Gastroesophageal sphincter (tissue), 4 donors: ENCODE measurements at regions not wholly inside any gene's neighbourhood (a gene's known extent, or its start where the extent isn't known, plus 50 kb on each side); places are given as distances from the start of the nearest gene placed in this dataset.

ENCODE experiments used
- ATAC-seq: fragments of 150-250 bp; one replicate; pipeline ENCODE4 v1.9.1; 2016; ENCODE audit warnings: mild to moderate bottlenecking, moderate library complexity
- H3K27ac ChIP-seq, 4 donors: fragments of 200-600 bp; sonication (generic) in 3 of 4; 1 replicate in 3 of 4; 2 replicates in 1 of 4; pipeline ENCODE4 v1.5.1; 2016 to 2019
- H3K27me3 ChIP-seq: fragments of 200-600 bp; sonication (generic); one replicate; pipeline ENCODE4 v1.5.1; 2019
- H3K36me3 ChIP-seq, 2 donors: fragments of 200-600 bp; sonication (generic); one replicate each; pipeline ENCODE4 v1.5.1; 2019; ENCODE audit warnings: control low read depth in 1 of 2
- H3K4me1 ChIP-seq, 3 donors: fragments of 200-600 bp; sonication (generic); 1 replicate in 2 of 3; 2 replicates in 1 of 3; pipeline ENCODE4 v1.5.1; 2016 to 2019; ENCODE audit warnings: control low read depth in 2 of 3
- H3K4me3 ChIP-seq, 2 donors: fragments of 200-600 bp; sonication (generic); one replicate each; pipeline ENCODE4 v1.5.1; 2019; ENCODE audit warnings: mild to moderate bottlenecking in 1 of 2, moderate library complexity in 1 of 2
- H3K9me3 ChIP-seq, 3 donors: fragments of 200-600 bp; sonication (generic); one replicate each; pipeline ENCODE4 v1.5.1; 2017 to 2019; ENCODE audit warnings: control low read depth in 2 of 3
- CTCF ChIP-seq, 4 experiments: fragments of 200-600 bp in 2 of 4; fragments of 450-650 bp in 2 of 4; sonication (generic) in 1 of 4; IDR thresholded peaks; one replicate each; pipeline ENCODE4 v1.5.1; 2017 to 2019; ENCODE audit warnings: antibody characterized with exemption in 4 of 4, mild to moderate bottlenecking in 2 of 4, moderate library complexity in 2 of 4
- EP300 ChIP-seq: sonication (generic); formaldehyde crosslinking; IDR thresholded peaks from one replicate; pipeline ENCODE4 v1.6.1; 2017; ENCODE audit warnings: antibody characterized with exemption, mild to moderate bottlenecking
- POLR2A ChIP-seq, 2 donors: fragments of 450-650 bp; IDR thresholded peaks; one replicate each; pipeline ENCODE4 v1.6.1; 2017; ENCODE audit warnings: antibody characterized with exemption in 2 of 2, mild to moderate bottlenecking in 2 of 2, moderate library complexity in 1 of 2
- POLR2AphosphoS5 ChIP-seq: sonication (generic); formaldehyde crosslinking; IDR thresholded peaks from one replicate; pipeline ENCODE4 v1.6.1; 2017; ENCODE audit warnings: antibody characterized with exemption
- WGBS, 2 donors: methylation state at CpG; one replicate each; pipeline ENCODE4 v1.1.5; 2018; ENCODE audit warnings: low coverage in 1 of 2; 5-methylcytosine and 5-hydroxymethylcytosine counted together

GRCh38 chr2:2550856-2551255, 219.8 kb upstream of the MYT1L start:
- H3K36me3 ChIP-seq = no peaks in the 10 kb centered on the region
- no peaks in the 10 kb centered on the region for H3K27me3 ChIP-seq
- peaks cover 0 to 27% (median 0%) of the 10 kb centered on the region in 3 donors for H3K9me3 ChIP-seq
- no peak overlapping the region for H3K4me3 ChIP-seq
- no peaks in the 10 kb centered on the region for H3K4me1 ChIP-seq
- H3K27ac ChIP-seq = no peak overlapping the region
- ATAC-seq = no peak
- TF ChIP-seq POLR2A (IDR thresholded peaks at IDR 0.05) = no peak
- no peak for TF ChIP-seq POLR2AphosphoS5
- no peak for TF ChIP-seq CTCF (IDR thresholded peaks at IDR 0.05)
- TF ChIP-seq EP300 = no peak
- 54 to 60% methylated on average over 1 to 2 of the region's 3 CpGs for WGBS, 2 donors

GRCh38 chr2:2547911-2548310, 216.8 kb upstream of the MYT1L start:
- ATAC-seq = no peak
- Histone ChIP-seq H3K27me3 (no peaks in the 10 kb centered on the region), H3K4me1 (no peaks in the 10 kb centered on the region), H3K36me3 (no peaks in the 10 kb centered on the region), H3K9me3 (peaks cover 0 to 14% (median 0%) of the 10 kb centered on the region in 3 donors), H3K4me3 (no peak overlapping the region), H3K27ac (no peak overlapping the region)
- WGBS, 2 donors = 33 to 71% methylated on average over 2 to 3 of the region's 4 CpGs
- no peak for TF ChIP-seq CTCF (IDR thresholded peaks at IDR 0.05)

GRCh38 chr2:2547451-2547850, 216.4 kb upstream of the MYT1L start:
- Histone ChIP-seq H3K36me3 (no peaks in the 10 kb centered on the region), H3K27me3 (no peaks in the 10 kb centered on the region), H3K4me3 (no peak overlapping the region), H3K9me3 (peaks cover 0 to 9% (median 0%) of the 10 kb centered on the region in 3 donors), H3K27ac (no peak overlapping the region), H3K4me1 (no peaks in the 10 kb centered on the region)
- 55 to 85% methylated on average over 2 of the region's 3 CpGs for WGBS, 2 donors
- TF ChIP-seq EP300 = no peak
- ATAC-seq = no peak

- H3K27ac ChIP-seq = no peak overlapping the region
These were observed 215.0 kb upstream of the MYT1L start for GRCh38 chr2:2546046-2546445.

GRCh38 chr2:2542966-2543611, 212.0 kb upstream of the MYT1L start:
- 70 to 94% methylated on average over 5 to 6 of the region's 25 CpGs for WGBS, 2 donors
- Histone ChIP-seq H3K4me3 (no peak overlapping the region), H3K27ac (no peak overlapping the region), H3K27me3 (no peaks in the 10 kb centered on the region), H3K9me3 (no peaks in the 10 kb centered on the region), H3K4me1 (no peaks in the 10 kb centered on the region), H3K36me3 (no peaks in the 10 kb centered on the region)
- ATAC-seq = no peak
- TF ChIP-seq POLR2AphosphoS5 (no peak), POLR2A (IDR thresholded peaks at IDR 0.05) (no peak), CTCF (IDR thresholded peaks at IDR 0.05) (no peak), EP300 (no peak)

More at GRCh38 chr2:2546046-2546445, 215.0 kb upstream of the MYT1L start:
- Histone ChIP-seq H3K4me1 (no peaks in the 10 kb centered on the region), H3K27me3 (no peaks in the 10 kb centered on the region), H3K4me3 (no peak overlapping the region), H3K36me3 (no peaks in the 10 kb centered on the region), H3K9me3 (no peaks in the 10 kb centered on the region)
- ATAC-seq = no peak
- WGBS, 2 donors = 95 to 96% methylated on average over 5 to 7 of the region's 9 CpGs
- TF ChIP-seq POLR2A (IDR thresholded peaks at IDR 0.05) (no peak), POLR2AphosphoS5 (no peak), EP300 (no peak), CTCF (IDR thresholded peaks at IDR 0.05) (no peak)
